GM10847 (cell line): ENCODE measurements at regions not wholly inside any gene's neighbourhood (a gene's known extent, or its start where the extent isn't known, plus 50 kb on each side); places are given as distances from the start of the nearest gene placed in this dataset.

Source experiments
- POLR2A ChIP-seq: IDR thresholded peaks from 2 replicates; pipeline ENCODE4 v1.6.1; 2011; ENCODE audit not compliant: insufficient read length; ENCODE audit errors: extremely low read depth

- TF ChIP-seq POLR2A: no peak
Measured at GRCh38 chr6:155916846-155917624, 461.4 kb upstream of the NOX3 start.

- TF ChIP-seq POLR2A: no peak
Measured at GRCh38 chr6:155915651-155916050, 460.0 kb upstream of the NOX3 start.

GRCh38 chr6:155913816-155914215 lies 458.2 kb upstream of the NOX3 start:
- no peak for TF ChIP-seq POLR2A

- TF ChIP-seq POLR2A: no peak
Measured at GRCh38 chr6:155909710-155910109, 454.1 kb upstream of the NOX3 start.

- no peak for TF ChIP-seq POLR2A
Measured at GRCh38 chr6:155895641-155896040, 440.0 kb upstream of the NOX3 start.

GRCh38 chr6:155894758-155895157 lies 439.1 kb upstream of the NOX3 start:
- no peak for TF ChIP-seq POLR2A

GRCh38 chr6:155894262-155894661 lies 438.6 kb upstream of the NOX3 start:
- no peak for TF ChIP-seq POLR2A

- TF ChIP-seq POLR2A: no peak
Measured at GRCh38 chr6:155890409-155890808, 434.8 kb upstream of the NOX3 start.

- TF ChIP-seq POLR2A: no peak
Measured at GRCh38 chr6:155889410-155889809, 433.8 kb upstream of the NOX3 start.

GRCh38 chr6:155887421-155887820 lies 431.8 kb upstream of the NOX3 start:
- no peak for TF ChIP-seq POLR2A

GRCh38 chr6:155883741-155884140 lies 428.1 kb upstream of the NOX3 start:
- no peak for TF ChIP-seq POLR2A

- no peak for TF ChIP-seq POLR2A
Measured at GRCh38 chr6:155883334-155883731, 427.7 kb upstream of the NOX3 start.

GRCh38 chr6:155882527-155883333 lies 427.1 kb upstream of the NOX3 start:
- no peak for TF ChIP-seq POLR2A

- no peak for TF ChIP-seq POLR2A
Measured at GRCh38 chr6:155881826-155882526, 426.3 kb upstream of the NOX3 start.

- TF ChIP-seq POLR2A: no peak
Measured at GRCh38 chr6:155880900-155881299, 425.3 kb upstream of the NOX3 start.

GRCh38 chr6:155872961-155873360 lies 417.3 kb upstream of the NOX3 start:
- no peak for TF ChIP-seq POLR2A
